Ovary (tissue), 3 donors: ENCODE measurements at regions not wholly inside any gene's neighbourhood (a gene's known extent, or its start where the extent isn't known, plus 50 kb on each side); places are given as distances from the start of the nearest gene placed in this dataset.

Source experiments
- CTCF ChIP-seq, 3 donors: fragments of 450-650 bp in 2 of 3; fragments of 200-600 bp in 1 of 3; IDR thresholded peaks; one replicate each; pipeline versions ENCODE4 v1.5.1 to v1.8.0; 2016 to 2022; ENCODE audit warnings: antibody characterized with exemption in 3 of 3, mild to moderate bottlenecking in 1 of 3
- EP300 ChIP-seq: sonication (generic); formaldehyde crosslinking; IDR thresholded peaks from one replicate; pipeline ENCODE4 v1.6.1; 2017; ENCODE audit warnings: antibody characterized with exemption
- POLR2A ChIP-seq: fragments of 450-650 bp; IDR thresholded peaks from one replicate; pipeline ENCODE4 v1.6.1; 2017; ENCODE audit warnings: antibody characterized with exemption, mild to moderate bottlenecking, moderate library complexity
- donor health status: DM: no; HTN: no; CAD: no.

DNA sequence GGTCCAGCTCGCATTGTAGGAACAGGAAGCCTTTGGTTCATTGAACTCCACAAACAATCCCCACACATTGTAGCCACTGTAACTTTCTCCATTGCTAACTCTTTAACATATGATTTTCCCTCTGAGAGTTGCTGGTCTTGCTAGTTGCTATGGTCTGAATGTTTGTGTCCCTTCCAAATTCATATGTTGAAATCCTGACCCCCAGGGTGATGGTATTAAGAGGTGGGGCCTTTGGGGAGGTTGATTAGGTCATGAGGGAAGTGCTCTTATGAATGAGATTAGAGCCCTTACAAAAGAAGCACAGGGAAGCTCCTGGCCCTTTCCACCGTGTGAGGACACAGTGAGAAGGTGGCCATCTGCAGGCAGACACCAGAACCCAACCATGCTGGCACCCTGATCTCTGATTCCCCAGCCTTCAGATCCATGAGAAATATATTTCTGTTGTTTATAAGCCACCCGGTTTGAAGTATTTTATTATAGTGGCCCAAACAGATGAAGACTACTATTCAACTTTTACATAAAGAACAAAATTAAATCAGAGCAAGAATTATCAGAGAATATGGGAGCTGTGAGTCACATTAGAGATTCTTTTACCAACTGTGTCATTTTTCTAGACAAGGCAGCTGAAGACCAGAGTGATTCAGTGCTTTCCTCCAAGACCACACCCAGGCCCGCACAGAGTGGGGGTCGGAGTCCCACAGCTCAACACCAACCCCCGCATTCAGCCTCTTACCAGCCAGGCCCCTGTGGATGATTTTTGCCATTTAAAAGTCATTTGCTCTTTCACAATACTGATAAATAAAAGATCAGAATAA, 143.0 kb downstream of the SAMD5 start:
- TF ChIP-seq CTCF (IDR thresholded peaks at IDR 0.05) (no peak), POLR2A (no peak), EP300 (no peak)
